ENCODE measurements at regions not wholly inside any gene's neighbourhood (a gene's known extent, or its start where the extent isn't known, plus 50 kb on each side); places are given as distances from the start of the nearest gene placed in this dataset.
A peak's percentile ranks its signal among the peaks of the same experiment; 100 is the strongest.
"Not testable (repeated sequence)": the region's sequence is repeated elsewhere in the genome, so short reads cannot be mapped to it uniquely, and the experiment has no call there.

- Mint-ChIP-seq H3K36me3 (peaks cover 22 to 52% (median 40%) of the 10 kb centered on the region in 3 donors), H3K4me1 (peaks cover 28 to 31% of the 10 kb centered on the region in 2 donors), H3K4me3 (no peak overlapping the region), H3K9me3 (no peaks in the 10 kb centered on the region), H3K27ac (no peak overlapping the region), H3K27me3 (ENCODE audit: low read depth in 3 of 3) (peaks cover 0 to 4% (median under 1%) of the 10 kb centered on the region in 3 donors)
- no peak for DNase-seq
Observed at GRCh38 chr20:60102665-60103210, 144.5 kb downstream of the CDH26 start.

- no peak for DNase-seq
- H3K36me3 Mint-ChIP-seq: peaks cover 17 to 50% (median 38%) of the 10 kb centered on the region in 3 donors
- H3K4me3 Mint-ChIP-seq: no peak overlapping the region
- H3K27me3 Mint-ChIP-seq (ENCODE audit: low read depth in 3 of 3): peaks cover 0 to 4% (median 0%) of the 10 kb centered on the region in 3 donors
- no peaks in the 10 kb centered on the region for H3K9me3 Mint-ChIP-seq
- H3K27ac Mint-ChIP-seq: peak overlapping the region in 2 of 6 donors; percentile 29 to 49
- H3K4me1 Mint-ChIP-seq: peaks cover 14 to 20% of the 10 kb centered on the region in 2 donors
Observed at GRCh38 chr20:60104993-60105803, 147.0 kb downstream of the CDH26 start.

GRCh38 chr20:60106186-60106585 lies 148.0 kb downstream of the CDH26 start:
- not testable (repeated sequence) for H3K4me3 Mint-ChIP-seq, DNase-seq
- peaks cover 13 to 44% (median 36%) of the 10 kb centered on the region in 3 donors for H3K36me3 Mint-ChIP-seq

GRCh38 chr20:60107621-60108390 lies 149.6 kb downstream of the CDH26 start:
- DNase-seq: no peak
- peaks cover 0 to 4% of the 10 kb centered on the region in 2 donors for H3K4me1 Mint-ChIP-seq
- no peaks in the 10 kb centered on the region for H3K9me3 Mint-ChIP-seq
- H3K27ac Mint-ChIP-seq: no peak overlapping the region
- H3K27me3 Mint-ChIP-seq (ENCODE audit: low read depth in 3 of 3): peaks cover 0 to 2% (median 2%) of the 10 kb centered on the region in 3 donors
- no peak overlapping the region for H3K4me3 Mint-ChIP-seq
- peaks cover 12 to 40% (median 27%) of the 10 kb centered on the region in 3 donors for H3K36me3 Mint-ChIP-seq

More at GRCh38 chr20:60106186-60106585, 148.0 kb downstream of the CDH26 start:
- H3K9me3 Mint-ChIP-seq; H3K27me3 Mint-ChIP-seq (ENCODE audit: low read depth in 3 of 3); H3K27ac Mint-ChIP-seq: not testable (repeated sequence)
- H3K4me1 Mint-ChIP-seq: peaks cover 4 to 10% of the 10 kb centered on the region in 2 donors

- no peak overlapping the region for H3K4me3 Mint-ChIP-seq
- no peaks in the 10 kb centered on the region for H3K9me3 Mint-ChIP-seq
Observed at GRCh38 chr20:60108397-60108796, 150.2 kb downstream of the CDH26 start.

GRCh38 chr20:60113024-60113724 lies 155.0 kb downstream of the CDH26 start:
- H3K4me1 Mint-ChIP-seq: peaks cover 16 to 18% of the 10 kb centered on the region in 2 donors
- DNase-seq: no peak
- H3K4me3 Mint-ChIP-seq: no peak overlapping the region
- no peaks in the 10 kb centered on the region for H3K9me3 Mint-ChIP-seq
- no peak overlapping the region for H3K27ac Mint-ChIP-seq
- H3K36me3 Mint-ChIP-seq: peaks cover 0 to 20% (median 14%) of the 10 kb centered on the region in 3 donors
- H3K27me3 Mint-ChIP-seq (ENCODE audit: low read depth in 3 of 3): peaks cover 0 to 4% (median 0%) of the 10 kb centered on the region in 3 donors

More at GRCh38 chr20:60108397-60108796, 150.2 kb downstream of the CDH26 start:
- Mint-ChIP-seq H3K27ac (no peak overlapping the region), H3K27me3 (ENCODE audit: low read depth in 3 of 3) (peaks cover 0 to 4% (median 2%) of the 10 kb centered on the region in 3 donors), H3K36me3 (peaks cover 8 to 41% (median 27%) of the 10 kb centered on the region in 3 donors), H3K4me1 (peaks cover 0 to 4% of the 10 kb centered on the region in 2 donors)
- no peak for DNase-seq

GRCh38 chr20:60113771-60114170 lies 155.5 kb downstream of the CDH26 start:
- DNase-seq: no peak
- no peaks in the 10 kb centered on the region for H3K9me3 Mint-ChIP-seq

GRCh38 chr20:60115451-60115850 lies 157.2 kb downstream of the CDH26 start:
- H3K27me3 Mint-ChIP-seq (ENCODE audit: low read depth in 3 of 3): peaks cover 0 to 4% (median 0%) of the 10 kb centered on the region in 3 donors
- peak overlapping the region in 1 of 5 donors; percentile 27 for H3K4me3 Mint-ChIP-seq
- no peak overlapping the region for H3K27ac Mint-ChIP-seq
- peaks cover 16 to 18% of the 10 kb centered on the region in 2 donors for H3K4me1 Mint-ChIP-seq
- no peaks in the 10 kb centered on the region for H3K9me3 Mint-ChIP-seq
- no peak for DNase-seq
- peaks cover 0 to 16% (median 12%) of the 10 kb centered on the region in 3 donors for H3K36me3 Mint-ChIP-seq

More at GRCh38 chr20:60113771-60114170, 155.5 kb downstream of the CDH26 start:
- Mint-ChIP-seq H3K36me3 (peaks cover 0 to 18% (median 12%) of the 10 kb centered on the region in 3 donors), H3K27ac (no peak overlapping the region), H3K4me1 (peaks cover 16 to 18% of the 10 kb centered on the region in 2 donors), H3K4me3 (no peak overlapping the region), H3K27me3 (ENCODE audit: low read depth in 3 of 3) (peaks cover 0 to 4% (median 0%) of the 10 kb centered on the region in 3 donors)

GRCh38 chr20:60116128-60116909 lies 158.1 kb downstream of the CDH26 start:
- H3K9me3 Mint-ChIP-seq: no peaks in the 10 kb centered on the region
- peak overlapping the region in 1 of 5 donors; percentile 8 for H3K4me3 Mint-ChIP-seq
- peaks cover 0 to 17% (median 13%) of the 10 kb centered on the region in 3 donors for H3K36me3 Mint-ChIP-seq
- H3K27ac Mint-ChIP-seq: no peak overlapping the region
- DNase-seq: no peak
- H3K4me1 Mint-ChIP-seq: peaks cover 16 to 18% of the 10 kb centered on the region in 2 donors
- peaks cover 0 to 4% (median 2%) of the 10 kb centered on the region in 3 donors for H3K27me3 Mint-ChIP-seq (ENCODE audit: low read depth in 3 of 3)

GRCh38 chr20:60117065-60117464 lies 158.8 kb downstream of the CDH26 start:
- H3K36me3 Mint-ChIP-seq: peaks cover 0 to 17% (median 13%) of the 10 kb centered on the region in 3 donors

GRCh38 chr20:60121903-60122302 lies 163.7 kb downstream of the CDH26 start:
- DNase-seq: no peak
- peaks cover 0 to 2% (median 0%) of the 10 kb centered on the region in 3 donors for H3K27me3 Mint-ChIP-seq (ENCODE audit: low read depth in 3 of 3)
- no peak overlapping the region for H3K27ac Mint-ChIP-seq
- peaks cover 4 to 5% of the 10 kb centered on the region in 2 donors for H3K4me1 Mint-ChIP-seq
- H3K36me3 Mint-ChIP-seq: peaks cover 0 to 12% (median 10%) of the 10 kb centered on the region in 3 donors
- H3K9me3 Mint-ChIP-seq: no peaks in the 10 kb centered on the region
- no peak overlapping the region for H3K4me3 Mint-ChIP-seq

More at GRCh38 chr20:60117065-60117464, 158.8 kb downstream of the CDH26 start:
- H3K4me3 Mint-ChIP-seq: peak overlapping the region in 1 of 5 donors; percentile 20
- H3K27ac Mint-ChIP-seq: no peak overlapping the region
- H3K9me3 Mint-ChIP-seq: no peaks in the 10 kb centered on the region
- H3K4me1 Mint-ChIP-seq: peaks cover 16 to 18% of the 10 kb centered on the region in 2 donors
- H3K27me3 Mint-ChIP-seq (ENCODE audit: low read depth in 3 of 3): peaks cover 0 to 4% (median 2%) of the 10 kb centered on the region in 3 donors
- DNase-seq: no peak

GRCh38 chr20:60122671-60123070 lies 164.4 kb downstream of the CDH26 start:
- Mint-ChIP-seq H3K4me3 (no peak overlapping the region), H3K36me3 (peaks cover 0 to 12% (median 10%) of the 10 kb centered on the region in 3 donors), H3K27ac (no peak overlapping the region), H3K27me3 (ENCODE audit: low read depth in 3 of 3) (peaks cover 0 to 2% (median 0%) of the 10 kb centered on the region in 3 donors), H3K4me1 (no peaks in the 10 kb centered on the region), H3K9me3 (no peaks in the 10 kb centered on the region)
- DNase-seq: no peak

Measured in immature natural killer cell (primary cell).